ENCODE measurements at regions not wholly inside any gene's neighbourhood (a gene's known extent, or its start where the extent isn't known, plus 50 kb on each side); places are given as distances from the start of the nearest gene placed in this dataset.

DNA sequence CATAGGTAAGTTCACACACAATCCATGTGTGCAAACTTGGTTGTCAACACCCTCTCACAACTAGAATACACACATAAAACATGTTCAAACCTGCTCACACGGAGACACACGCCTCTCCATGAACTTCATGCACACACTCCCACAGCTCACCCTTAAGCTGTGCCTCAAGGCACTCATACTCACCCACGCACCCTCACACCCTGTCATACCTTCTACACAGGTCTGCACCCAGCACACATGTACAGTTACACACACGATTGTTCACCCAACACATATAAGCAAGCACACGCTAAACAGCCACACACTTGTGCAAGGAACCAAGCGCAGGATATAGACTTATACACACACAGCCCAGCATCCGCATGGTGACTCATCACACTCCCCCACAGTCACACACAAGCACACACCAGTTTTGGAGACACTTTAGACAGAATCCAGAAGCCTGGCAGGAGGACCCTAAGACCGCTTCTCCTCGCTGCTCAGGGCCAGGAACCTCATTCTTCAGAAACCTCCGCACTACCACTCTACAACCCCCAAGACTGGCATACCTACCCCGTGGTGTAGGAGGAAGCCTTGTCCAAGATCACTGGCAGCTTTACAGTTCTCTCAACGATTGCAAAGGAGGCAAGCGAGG lies 58.7 kb upstream of the ZC3H12A start:
- TF ChIP-seq POLR2A (IDR thresholded peaks at IDR 0.05; ENCODE audit: low read depth, low read length) (no peak), POLR2AphosphoS5 (IDR thresholded peaks at IDR 0.05; ENCODE audit: insufficient read depth, low read depth, low read length) (no peak), EZH2 (IDR thresholded peaks at IDR 0.05; ENCODE audit: borderline replicate concordance, low read depth, low read length, severe bottlenecking) (no peak), JUN (IDR thresholded peaks at IDR 0.05; ENCODE audit: borderline replicate concordance, insufficient read depth, insufficient read length, low read depth) (no peak), GATA2 (IDR thresholded peaks at IDR 0.05; ENCODE audit: insufficient read depth, insufficient read length, low read depth, low read length) (no peak)
- TF ChIP-seq, protein P1, sequence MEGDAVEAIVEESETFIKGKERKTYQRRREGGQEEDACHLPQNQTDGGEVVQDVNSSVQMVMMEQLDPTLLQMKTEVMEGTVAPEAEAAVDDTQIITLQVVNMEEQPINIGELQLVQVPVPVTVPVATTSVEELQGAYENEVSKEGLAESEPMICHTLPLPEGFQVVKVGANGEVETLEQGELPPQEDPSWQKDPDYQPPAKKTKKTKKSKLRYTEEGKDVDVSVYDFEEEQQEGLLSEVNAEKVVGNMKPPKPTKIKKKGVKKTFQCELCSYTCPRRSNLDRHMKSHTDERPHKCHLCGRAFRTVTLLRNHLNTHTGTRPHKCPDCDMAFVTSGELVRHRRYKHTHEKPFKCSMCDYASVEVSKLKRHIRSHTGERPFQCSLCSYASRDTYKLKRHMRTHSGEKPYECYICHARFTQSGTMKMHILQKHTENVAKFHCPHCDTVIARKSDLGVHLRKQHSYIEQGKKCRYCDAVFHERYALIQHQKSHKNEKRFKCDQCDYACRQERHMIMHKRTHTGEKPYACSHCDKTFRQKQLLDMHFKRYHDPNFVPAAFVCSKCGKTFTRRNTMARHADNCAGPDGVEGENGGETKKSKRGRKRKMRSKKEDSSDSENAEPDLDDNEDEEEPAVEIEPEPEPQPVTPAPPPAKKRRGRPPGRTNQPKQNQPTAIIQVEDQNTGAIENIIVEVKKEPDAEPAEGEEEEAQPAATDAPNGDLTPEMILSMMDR (IDR thresholded peaks at IDR 0.05; ENCODE audit: extremely low read depth in 1 of 2, insufficient read depth in 1 of 2, low read depth in 1 of 2, low read length in 2 of 2): no peak
- TF ChIP-seq, protein P2, sequence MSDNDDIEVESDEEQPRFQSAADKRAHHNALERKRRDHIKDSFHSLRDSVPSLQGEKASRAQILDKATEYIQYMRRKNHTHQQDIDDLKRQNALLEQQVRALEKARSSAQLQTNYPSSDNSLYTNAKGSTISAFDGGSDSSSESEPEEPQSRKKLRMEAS (IDR thresholded peaks at IDR 0.05; ENCODE audit: insufficient read depth, insufficient read length): no peak

Measured in endothelial cell of umbilical vein (primary cell).